ENCODE measurements at regions not wholly inside any gene's neighbourhood (a gene's known extent, or its start where the extent isn't known, plus 50 kb on each side); places are given as distances from the start of the nearest gene placed in this dataset.

GRCh38 chr20:12786276-12786675 lies 222.5 kb upstream of the SPTLC3 start:
- TF ChIP-seq, protein P1, sequence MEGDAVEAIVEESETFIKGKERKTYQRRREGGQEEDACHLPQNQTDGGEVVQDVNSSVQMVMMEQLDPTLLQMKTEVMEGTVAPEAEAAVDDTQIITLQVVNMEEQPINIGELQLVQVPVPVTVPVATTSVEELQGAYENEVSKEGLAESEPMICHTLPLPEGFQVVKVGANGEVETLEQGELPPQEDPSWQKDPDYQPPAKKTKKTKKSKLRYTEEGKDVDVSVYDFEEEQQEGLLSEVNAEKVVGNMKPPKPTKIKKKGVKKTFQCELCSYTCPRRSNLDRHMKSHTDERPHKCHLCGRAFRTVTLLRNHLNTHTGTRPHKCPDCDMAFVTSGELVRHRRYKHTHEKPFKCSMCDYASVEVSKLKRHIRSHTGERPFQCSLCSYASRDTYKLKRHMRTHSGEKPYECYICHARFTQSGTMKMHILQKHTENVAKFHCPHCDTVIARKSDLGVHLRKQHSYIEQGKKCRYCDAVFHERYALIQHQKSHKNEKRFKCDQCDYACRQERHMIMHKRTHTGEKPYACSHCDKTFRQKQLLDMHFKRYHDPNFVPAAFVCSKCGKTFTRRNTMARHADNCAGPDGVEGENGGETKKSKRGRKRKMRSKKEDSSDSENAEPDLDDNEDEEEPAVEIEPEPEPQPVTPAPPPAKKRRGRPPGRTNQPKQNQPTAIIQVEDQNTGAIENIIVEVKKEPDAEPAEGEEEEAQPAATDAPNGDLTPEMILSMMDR (IDR thresholded peaks at IDR 0.05), result no peak
- no peak for TF ChIP-seq EZH2phosphoT487 (IDR thresholded peaks at IDR 0.05)
- no peak for TF ChIP-seq EZH2 (IDR thresholded peaks at IDR 0.05)
- H3K79me2 ChIP-seq (ENCODE audit: low read depth), result no peaks in the 10 kb centered on the region
- peaks cover 11% of the 10 kb centered on the region for H3K4me1 ChIP-seq
- no peaks in the 10 kb centered on the region for H3K27me3 ChIP-seq
- Mint-ChIP-seq H3K27me3 (ENCODE audit: insufficient read depth, low read depth) (no peaks in the 10 kb centered on the region), H3K36me3 (no peaks in the 10 kb centered on the region), H3K4me3 (no peak overlapping the region), H3K9me3 (no peaks in the 10 kb centered on the region), H3K4me1 (peaks cover 42% of the 10 kb centered on the region), H3K27ac (no peak overlapping the region)
- H3K4me3 ChIP-seq, result no peak overlapping the region
- no peaks in the 10 kb centered on the region for H3K9me3 ChIP-seq (ENCODE audit: low read depth)
- H3F3A ChIP-seq (ENCODE audit: low read depth), result no peaks in the 10 kb centered on the region
- H3K4me2 ChIP-seq, result no peak overlapping the region
- no peaks in the 10 kb centered on the region for H4K20me1 ChIP-seq (ENCODE audit: low read depth)
- no peak overlapping the region for H3K9ac ChIP-seq
- no peak for DNase-seq (ENCODE audit: low spot score)
- H3K27ac ChIP-seq, result no peak overlapping the region
- H2AFZ ChIP-seq (replicated peaks), result no peak overlapping the region
- no peaks in the 10 kb centered on the region for H3K36me3 ChIP-seq

DNA sequence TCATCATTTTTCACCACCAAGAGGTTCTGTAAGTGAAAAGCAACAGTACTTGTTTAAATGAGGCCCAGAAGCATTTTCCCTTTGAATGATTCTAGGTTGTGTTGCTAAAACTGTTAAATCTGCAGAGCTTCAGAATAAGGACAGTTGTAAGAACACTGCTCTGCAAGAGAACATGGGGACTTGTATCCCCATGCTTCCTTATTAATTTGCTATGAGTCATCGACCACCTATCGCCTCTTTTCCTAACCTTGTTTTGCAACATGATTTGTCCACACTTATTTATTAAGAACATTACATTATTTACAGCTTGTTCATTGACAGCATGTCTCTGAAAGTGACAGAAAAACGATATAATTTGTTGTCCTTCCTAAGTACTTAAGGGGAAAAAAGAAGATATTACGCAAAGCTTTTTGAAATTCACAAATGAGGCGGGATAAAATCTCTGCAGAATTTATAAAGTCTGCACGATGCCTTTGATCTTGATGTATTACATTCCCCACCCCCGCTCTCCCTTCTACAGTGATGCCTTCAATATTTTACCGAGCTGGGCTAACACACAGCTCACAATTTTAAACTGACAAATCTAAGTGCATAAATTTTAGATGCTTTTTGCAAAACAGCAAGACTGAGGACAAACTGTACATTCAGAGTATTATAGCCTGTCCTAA lies 220.0 kb upstream of the SPTLC3 start:
- H2AFZ ChIP-seq (replicated peaks), result no peak overlapping the region
- H3K4me3 ChIP-seq, result no peak overlapping the region
- H3K27ac ChIP-seq, result no peak overlapping the region
- TF ChIP-seq, protein P1 (IDR thresholded peaks at IDR 0.05), result no peak
- TF ChIP-seq EZH2 (IDR thresholded peaks at IDR 0.05) (no peak), EZH2phosphoT487 (IDR thresholded peaks at IDR 0.05) (no peak)
- H3K27me3 Mint-ChIP-seq (ENCODE audit: insufficient read depth, low read depth), result peaks cover 2% of the 10 kb centered on the region
- no peaks in the 10 kb centered on the region for H3F3A ChIP-seq (ENCODE audit: low read depth)
- DNase-seq (ENCODE audit: low spot score), result no peak
- H4K20me1 ChIP-seq (ENCODE audit: low read depth), result no peaks in the 10 kb centered on the region
- no peaks in the 10 kb centered on the region for H3K79me2 ChIP-seq (ENCODE audit: low read depth)
- no peak overlapping the region for H3K4me3 Mint-ChIP-seq
- peaks cover 47% of the 10 kb centered on the region for H3K4me1 Mint-ChIP-seq
- H3K9me3 Mint-ChIP-seq, result no peaks in the 10 kb centered on the region
- no peaks in the 10 kb centered on the region for H3K36me3 Mint-ChIP-seq
- H3K4me2 ChIP-seq, result no peak overlapping the region
- H3K9me3 ChIP-seq (ENCODE audit: low read depth), result no peaks in the 10 kb centered on the region
- no peak overlapping the region for H3K9ac ChIP-seq
- H3K36me3 ChIP-seq, result no peaks in the 10 kb centered on the region
- no peak overlapping the region for H3K27ac Mint-ChIP-seq
- H3K4me1 ChIP-seq, result peaks cover 13% of the 10 kb centered on the region
- no peaks in the 10 kb centered on the region for H3K27me3 ChIP-seq

GRCh38 chr20:12790859-12791258 lies 217.9 kb upstream of the SPTLC3 start:
- peak; percentile 57 for DNase-seq (ENCODE audit: low spot score)
- no peak overlapping the region for H3K27ac ChIP-seq
- Mint-ChIP-seq H3K27ac (peak overlapping the region; percentile 40), H3K27me3 (ENCODE audit: insufficient read depth, low read depth) (peaks cover 2% of the 10 kb centered on the region), H3K4me3 (no peak overlapping the region), H3K4me1 (peaks cover 44% of the 10 kb centered on the region), H3K36me3 (no peaks in the 10 kb centered on the region), H3K9me3 (no peaks in the 10 kb centered on the region)
- no peaks in the 10 kb centered on the region for H3K36me3 ChIP-seq
- H3K4me3 ChIP-seq, result no peak overlapping the region
- H3K9ac ChIP-seq, result no peak overlapping the region
- peaks cover 13% of the 10 kb centered on the region for H3K4me1 ChIP-seq
- H3K79me2 ChIP-seq (ENCODE audit: low read depth), result no peaks in the 10 kb centered on the region
- H4K20me1 ChIP-seq (ENCODE audit: low read depth), result no peaks in the 10 kb centered on the region
- no peak for TF ChIP-seq EZH2 (IDR thresholded peaks at IDR 0.05)
- TF ChIP-seq, protein P1 (IDR thresholded peaks at IDR 0.05), result no peak
- TF ChIP-seq EZH2phosphoT487 (IDR thresholded peaks at IDR 0.05), result no peak
- H2AFZ ChIP-seq (replicated peaks), result no peak overlapping the region
- H3K27me3 ChIP-seq, result no peaks in the 10 kb centered on the region
- H3K9me3 ChIP-seq (ENCODE audit: low read depth), result no peaks in the 10 kb centered on the region
- H3K4me2 ChIP-seq, result peak overlapping the region; percentile 14
- no peaks in the 10 kb centered on the region for H3F3A ChIP-seq (ENCODE audit: low read depth)
